Liver (tissue), 8 donors: ENCODE measurements at regions not wholly inside any gene's neighbourhood (a gene's known extent, or its start where the extent isn't known, plus 50 kb on each side); places are given as distances from the start of the nearest gene placed in this dataset.
"Not testable (repeated sequence)": the region's sequence is repeated elsewhere in the genome, so short reads cannot be mapped to it uniquely, and the experiment has no call there.

ENCODE experiments used
- DNase-seq: peaks from one replicate; pipeline ENCODE4 v3.0.0-alpha.2; 2017; ENCODE audit warnings: low spot score
- H3K27ac ChIP-seq, 2 donors: one replicate each; pipeline ENCODE4 v1.7.0; 2013; ENCODE audit warnings: inconsistent platforms in 2 of 2, low read length in 2 of 2, control low read depth in 1 of 2, low read depth in 1 of 2, mild to moderate bottlenecking in 1 of 2
- H3K27me3 ChIP-seq, 4 donors: one replicate each; pipeline versions ENCODE4 v1.6.1 to v1.7.0; 2013; ENCODE audit warnings: low read length in 3 of 4, inconsistent platforms in 1 of 4, mild to moderate bottlenecking in 1 of 4, moderate library complexity in 1 of 4; ENCODE audit not compliant: control insufficient read depth in 4 of 4, insufficient read depth in 4 of 4
- H3K36me3 ChIP-seq, 4 donors: one replicate each; pipeline versions ENCODE4 v1.6.1 to v1.7.0; 2013; ENCODE audit warnings: low read length in 3 of 4, mild to moderate bottlenecking in 3 of 4, low read depth in 1 of 4, moderate library complexity in 1 of 4; ENCODE audit not compliant: control insufficient read depth in 4 of 4, insufficient read depth in 3 of 4
- H3K4me1 ChIP-seq, 4 donors: one replicate each; pipeline versions ENCODE4 v1.6.1 to v1.7.0; 2013; ENCODE audit warnings: low read length in 3 of 4, mild to moderate bottlenecking in 3 of 4, moderate library complexity in 1 of 4; ENCODE audit not compliant: control insufficient read depth in 4 of 4, insufficient read depth in 4 of 4
- H3K4me3 ChIP-seq, 3 donors: one replicate each; pipeline versions ENCODE4 v1.6.1 to v1.7.0; 2013; ENCODE audit warnings: low read length in 3 of 3, control low read depth in 1 of 3, low read depth in 1 of 3, mild to moderate bottlenecking in 1 of 3
- H3K9ac ChIP-seq, 2 donors: one replicate each; pipeline ENCODE4 v1.7.0; 2013; ENCODE audit warnings: low read length in 2 of 2, mild to moderate bottlenecking in 2 of 2, moderate library complexity in 2 of 2, control low read depth in 1 of 2, low read depth in 1 of 2
- H3K9me3 ChIP-seq, 4 donors: one replicate each; pipeline versions ENCODE4 v1.6.1 to v1.7.0; 2013; ENCODE audit warnings: low read length in 3 of 4; ENCODE audit not compliant: control insufficient read depth in 4 of 4
- EGR1 ChIP-seq, 2 donors: IDR thresholded peaks; 2 replicates each; pipeline ENCODE4 v1.6.1; 2016 to 2018; ENCODE audit warnings: antibody characterized with exemption in 2 of 2, low read depth in 2 of 2
- HNF4A ChIP-seq, 2 donors: conservative IDR thresholded peaks; 2 replicates each; pipeline ENCODE4 v1.6.1; 2016; ENCODE audit warnings: antibody characterized with exemption in 2 of 2, mild to moderate bottlenecking in 2 of 2
- HNF4G ChIP-seq: IDR thresholded peaks from 2 replicates; pipeline ENCODE4 v1.6.1; 2016; ENCODE audit warnings: antibody characterized with exemption
- RAD21 ChIP-seq, 2 donors: IDR thresholded peaks; 2 replicates each; pipeline ENCODE4 v1.6.1; 2016; ENCODE audit warnings: antibody characterized with exemption in 2 of 2, mild to moderate bottlenecking in 2 of 2
- RXRA ChIP-seq, 2 donors: IDR thresholded peaks; 2 replicates each; pipeline ENCODE4 v1.6.1; 2017 to 2018; ENCODE audit warnings: antibody characterized with exemption in 2 of 2, mild to moderate bottlenecking in 1 of 2
- TAF1 ChIP-seq: conservative IDR thresholded peaks from 2 replicates; pipeline ENCODE4 v1.6.1; 2016; ENCODE audit warnings: antibody characterized with exemption, mild to moderate bottlenecking
- WGBS: extraction: QIAGEN DNeasy Blood & Tissue Kit; methylation state at CpG from one replicate; pipeline ENCODE4 v1.1.7; 2013; 5-methylcytosine and 5-hydroxymethylcytosine counted together
- TF ChIP-seq, protein P1 (sequence below): fragments of 150-350 bp; IDR thresholded peaks from 2 replicates; pipeline ENCODE4 v1.5.1; 2017; ENCODE audit warnings: improper control_type of control experiment, low read depth, low read length; ENCODE audit not compliant: missing input control
- donor health status: healthy.
- donor health status: healthy.
- donor health status: healthy.
- donor health status: healthy.
- donor health status: healthy.

DNA sequence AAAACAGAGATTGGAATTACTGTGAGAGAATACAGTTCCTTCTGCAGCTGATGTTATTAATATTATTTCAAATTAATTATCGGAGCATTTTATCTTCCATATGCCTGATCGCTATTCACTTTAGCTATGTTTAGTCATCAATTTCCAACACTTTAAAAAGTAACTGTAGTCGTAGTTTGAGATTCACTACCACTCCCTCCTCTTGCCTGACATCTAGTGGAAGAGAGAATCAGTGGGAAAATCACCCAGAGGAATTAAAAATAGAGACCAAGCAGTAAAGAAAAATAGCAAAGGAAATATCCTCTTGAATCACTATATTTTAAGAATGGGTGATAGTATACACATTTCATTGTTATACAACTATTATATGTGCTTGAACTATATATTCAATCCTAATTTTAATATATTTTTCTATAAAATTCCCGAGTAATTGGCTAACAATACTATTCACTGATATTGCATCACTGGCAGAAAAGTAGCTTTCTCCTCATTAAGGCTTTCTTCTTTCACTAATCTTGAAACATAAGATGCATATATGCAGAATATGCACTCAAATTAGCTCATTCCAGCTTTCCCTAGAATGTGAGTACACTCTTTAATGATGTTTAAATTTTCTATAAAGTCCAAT lies 708.7 kb downstream of the CDH9 start:
- no peak for TF ChIP-seq EGR1 (IDR thresholded peaks at IDR 0.05; ENCODE audit: low read depth in 2 of 2)
- TF ChIP-seq HNF4G: no peak
- TF ChIP-seq RAD21 (IDR thresholded peaks at IDR 0.05): peak; percentile 66 to 76
- TF ChIP-seq, protein P1, sequence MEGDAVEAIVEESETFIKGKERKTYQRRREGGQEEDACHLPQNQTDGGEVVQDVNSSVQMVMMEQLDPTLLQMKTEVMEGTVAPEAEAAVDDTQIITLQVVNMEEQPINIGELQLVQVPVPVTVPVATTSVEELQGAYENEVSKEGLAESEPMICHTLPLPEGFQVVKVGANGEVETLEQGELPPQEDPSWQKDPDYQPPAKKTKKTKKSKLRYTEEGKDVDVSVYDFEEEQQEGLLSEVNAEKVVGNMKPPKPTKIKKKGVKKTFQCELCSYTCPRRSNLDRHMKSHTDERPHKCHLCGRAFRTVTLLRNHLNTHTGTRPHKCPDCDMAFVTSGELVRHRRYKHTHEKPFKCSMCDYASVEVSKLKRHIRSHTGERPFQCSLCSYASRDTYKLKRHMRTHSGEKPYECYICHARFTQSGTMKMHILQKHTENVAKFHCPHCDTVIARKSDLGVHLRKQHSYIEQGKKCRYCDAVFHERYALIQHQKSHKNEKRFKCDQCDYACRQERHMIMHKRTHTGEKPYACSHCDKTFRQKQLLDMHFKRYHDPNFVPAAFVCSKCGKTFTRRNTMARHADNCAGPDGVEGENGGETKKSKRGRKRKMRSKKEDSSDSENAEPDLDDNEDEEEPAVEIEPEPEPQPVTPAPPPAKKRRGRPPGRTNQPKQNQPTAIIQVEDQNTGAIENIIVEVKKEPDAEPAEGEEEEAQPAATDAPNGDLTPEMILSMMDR: peak; percentile 43
- DNase-seq: no peak
- H3K27ac ChIP-seq: no peak overlapping the region
- 14% methylated on average over 4 of the region's 4 CpGs for WGBS
- no peaks in the 10 kb centered on the region for H3K9me3 ChIP-seq
- no peak overlapping the region for H3K4me3 ChIP-seq
- no peaks in the 10 kb centered on the region for H3K36me3 ChIP-seq
- H3K4me1 ChIP-seq: no peaks in the 10 kb centered on the region
- no peak overlapping the region for H3K9ac ChIP-seq
- H3K27me3 ChIP-seq: no peaks in the 10 kb centered on the region

DNA sequence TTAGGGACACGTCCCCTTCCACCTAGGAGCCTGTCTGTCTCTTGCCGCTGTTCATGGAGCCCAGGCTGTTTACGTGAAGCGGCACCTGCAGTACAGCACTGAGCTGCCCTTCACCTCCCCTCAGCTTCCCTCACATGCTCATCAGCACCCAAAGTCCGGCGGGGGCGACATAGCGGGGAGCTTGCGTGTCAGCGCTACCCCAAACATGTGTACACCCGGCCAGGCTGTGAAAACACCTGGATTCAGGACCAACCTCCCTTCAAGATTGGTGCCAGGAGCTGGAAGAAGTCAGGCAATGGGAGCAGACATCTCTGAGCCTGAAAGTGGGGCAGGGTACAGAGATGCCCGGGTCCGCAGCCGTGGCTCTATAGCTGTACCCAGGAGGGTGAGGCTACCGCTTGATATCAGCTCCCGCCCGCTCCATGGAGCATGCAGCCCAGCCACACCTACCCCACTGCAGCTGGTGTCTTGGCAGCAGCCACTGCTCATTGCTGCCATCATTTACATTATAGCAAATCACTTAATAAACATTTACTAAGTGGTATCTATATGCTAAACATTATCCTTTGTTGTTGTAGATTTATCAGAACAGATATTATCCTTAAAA lies 712.1 kb downstream of the CDH9 start:
- WGBS: 91% methylated on average over 17 of the region's 17 CpGs
- DNase-seq: no peak
- H3K4me1 ChIP-seq: no peaks in the 10 kb centered on the region
- H3K4me3 ChIP-seq: no peak overlapping the region
- no peaks in the 10 kb centered on the region for H3K27me3 ChIP-seq
- H3K27ac ChIP-seq: no peak overlapping the region
- no peaks in the 10 kb centered on the region for H3K9me3 ChIP-seq
- H3K9ac ChIP-seq: no peak overlapping the region
- no peak for TF ChIP-seq RAD21 (IDR thresholded peaks at IDR 0.05)
- no peak for TF ChIP-seq HNF4A (conservative IDR thresholded peaks at IDR 0.05)
- TF ChIP-seq RXRA (IDR thresholded peaks at IDR 0.05): no peak
- TF ChIP-seq TAF1: no peak
- H3K36me3 ChIP-seq: no peaks in the 10 kb centered on the region

DNA sequence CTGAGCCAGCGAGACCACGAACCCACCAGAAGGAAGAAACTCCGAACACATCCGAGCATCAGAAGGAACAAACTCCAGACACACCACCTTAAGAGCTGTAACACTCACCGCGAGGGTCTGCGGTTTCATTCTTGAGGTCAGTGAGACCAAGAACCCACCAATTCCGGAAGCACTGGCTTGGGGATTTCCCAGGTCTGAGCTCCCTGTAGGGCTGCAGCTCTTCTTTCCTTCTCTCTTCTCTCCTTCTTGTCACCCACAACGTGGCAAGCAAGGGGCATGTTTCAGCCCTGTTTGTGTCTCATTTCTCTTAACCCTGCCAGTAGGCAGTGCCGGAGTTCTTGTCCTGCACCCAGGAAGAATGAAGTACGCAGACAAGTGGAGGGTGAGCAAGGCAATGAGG lies 713.0 kb downstream of the CDH9 start:
- 84% methylated on average over 11 of the region's 11 CpGs for WGBS
- DNase-seq, H3K9me3 ChIP-seq, H3K9ac ChIP-seq, H3K36me3 ChIP-seq, H3K27ac ChIP-seq, H3K4me3 ChIP-seq, H3K27me3 ChIP-seq, H3K4me1 ChIP-seq: not testable (repeated sequence)

DNA sequence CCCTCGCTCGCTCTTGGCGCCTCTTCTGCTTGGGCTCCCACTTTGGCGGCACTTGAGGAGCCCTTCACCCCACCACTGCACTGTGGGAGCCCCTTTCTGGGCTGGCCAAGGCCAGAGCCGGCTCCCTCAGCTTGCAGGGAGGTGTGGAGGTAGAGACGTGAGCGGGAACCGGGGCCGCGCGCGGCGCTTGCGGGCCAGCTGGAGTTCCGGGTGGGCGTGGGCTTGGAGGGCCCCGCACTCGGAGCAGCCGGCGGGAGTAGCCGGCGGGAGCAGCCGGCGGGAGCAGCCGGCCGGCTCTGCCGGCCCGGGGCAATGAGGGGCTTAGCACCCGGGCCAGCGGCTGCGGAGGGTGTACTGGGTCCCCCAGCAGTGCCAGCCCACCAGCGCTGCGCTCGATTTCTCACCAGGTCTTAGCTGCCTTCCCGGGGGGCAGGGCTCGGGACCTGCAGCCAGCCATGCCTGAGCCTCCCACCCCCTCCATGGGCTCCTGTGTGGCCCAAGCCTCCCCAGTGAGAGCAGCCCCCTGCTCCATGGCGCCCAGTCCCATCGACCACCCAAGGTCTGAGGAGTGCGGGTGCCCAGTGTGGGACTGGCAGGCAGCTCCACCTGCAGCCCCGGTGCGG lies 714.0 kb downstream of the CDH9 start:
- 96% methylated on average over 41 of the region's 41 CpGs for WGBS

More for the DNA sequence above, 714.0 kb downstream of the CDH9 start:
- not testable (repeated sequence) for H3K36me3 ChIP-seq, H3K9ac ChIP-seq, DNase-seq, H3K27me3 ChIP-seq, H3K4me3 ChIP-seq, H3K9me3 ChIP-seq, H3K27ac ChIP-seq, H3K4me1 ChIP-seq
